GM23338 (cell line): ENCODE measurements at regions not wholly inside any gene's neighbourhood (a gene's known extent, or its start where the extent isn't known, plus 50 kb on each side); places are given as distances from the start of the nearest gene placed in this dataset.

Source experiments
- ATAC-seq: fragments of 200-7000 bp; cut with Tn5 transposase; 3 replicates; pipeline ENCODE4 v1.9.1; 2020
- DNase-seq: peaks from one replicate; pipeline ENCODE4 v3.0.0-alpha.2; 2015; ENCODE audit warnings: low spot score
- H2AFZ ChIP-seq: fragments of 200-600 bp; sonication (generic); 2 replicates; pipeline ENCODE4 v1.8.0; 2016; ENCODE audit warnings: antibody characterized with exemption, mild to moderate bottlenecking, moderate library complexity
- H3F3A ChIP-seq: fragments of 200-600 bp; sonication (generic); replicated peaks from 2 replicates; pipeline ENCODE4 v1.8.0; 2017; ENCODE audit warnings: antibody characterized with exemption, mixed run types, low read depth
- H3K27ac ChIP-seq: fragments of 200-600 bp; sonication (generic); 2 replicates; pipeline ENCODE4 v1.6.1; 2016; ENCODE audit warnings: low read depth
- H3K27me3 ChIP-seq: fragments of 200-600 bp; sonication (generic); 2 replicates; pipeline ENCODE4 v1.8.0; 2016; ENCODE audit warnings: mild to moderate bottlenecking, mixed run types, moderate library complexity; ENCODE audit not compliant: insufficient read depth
- H3K36me3 ChIP-seq: fragments of 200-600 bp; sonication (generic); 2 replicates; pipeline ENCODE4 v1.8.0; 2016; ENCODE audit warnings: mild to moderate bottlenecking; ENCODE audit not compliant: insufficient read depth
- H3K4me1 ChIP-seq: fragments of 200-600 bp; sonication (generic); 2 replicates; pipeline ENCODE4 v1.8.0; 2016; ENCODE audit warnings: mild to moderate bottlenecking, moderate library complexity; ENCODE audit not compliant: insufficient read depth
- H3K4me2 ChIP-seq: fragments of 200-600 bp; sonication (generic); 2 replicates; pipeline ENCODE4 v1.7.1; 2017; ENCODE audit warnings: mixed run types
- H3K4me3 ChIP-seq: fragments of 200-600 bp; sonication (generic); 2 replicates; pipeline ENCODE4 v1.6.1; 2016; ENCODE audit warnings: mixed run types
- H3K79me2 ChIP-seq: fragments of 200-600 bp; sonication (generic); replicated peaks from 2 replicates; pipeline ENCODE4 v1.8.0; 2017; ENCODE audit warnings: mild to moderate bottlenecking; ENCODE audit not compliant: insufficient read depth
- H3K9me2 ChIP-seq: fragments of 200-600 bp; sonication (generic); 2 replicates; pipeline ENCODE4 v1.8.0; 2017; ENCODE audit not compliant: insufficient read depth
- H4K20me1 ChIP-seq: fragments of 200-600 bp; sonication (generic); replicated peaks from 2 replicates; pipeline ENCODE4 v1.8.0; 2017; ENCODE audit warnings: mild to moderate bottlenecking; ENCODE audit not compliant: insufficient read depth
- H3K27ac Mint-ChIP-seq: 2 replicates; pipeline ENCODE4 v1.8.0; 2020; ENCODE audit warnings: inconsistent platforms, mild to moderate bottlenecking, moderate library complexity, mixed read lengths
- H3K27me3 Mint-ChIP-seq: 3 replicates; pipeline ENCODE4 v1.8.0; 2022; ENCODE audit warnings: low read depth, mild to moderate bottlenecking, moderate library complexity, mixed read lengths, inconsistent platforms; ENCODE audit not compliant: insufficient read depth, poor library complexity
- H3K36me3 Mint-ChIP-seq: 3 replicates; pipeline ENCODE4 v1.8.0; 2021; ENCODE audit warnings: low read depth, mild to moderate bottlenecking, inconsistent platforms, moderate library complexity, mixed read lengths
- H3K4me1 Mint-ChIP-seq: 3 replicates; pipeline ENCODE4 v1.8.0; 2020; ENCODE audit warnings: mild to moderate bottlenecking, inconsistent platforms, mixed read lengths
- H3K4me3 Mint-ChIP-seq: 3 replicates; pipeline ENCODE4 v1.8.0; 2021; ENCODE audit warnings: moderate library complexity, mild to moderate bottlenecking, inconsistent platforms, mixed read lengths
- H3K9me3 Mint-ChIP-seq: 3 replicates; pipeline ENCODE4 v1.8.0; 2020; ENCODE audit warnings: moderate library complexity, mild to moderate bottlenecking, inconsistent platforms, mixed read lengths
- EZH2 ChIP-seq: fragments of 200-600 bp; sonication (generic); IDR thresholded peaks from one replicate; pipeline ENCODE4 v1.8.0; 2017; ENCODE audit warnings: antibody characterized with exemption, mild to moderate bottlenecking, low read depth; ENCODE audit not compliant: unreplicated experiment
- NANOG ChIP-seq: IDR thresholded peaks from 2 replicates; pipeline ENCODE4 v1.6.1; 2016; ENCODE audit warnings: antibody characterized with exemption, borderline replicate concordance
- POLR2AphosphoS5 ChIP-seq: IDR thresholded peaks from 2 replicates; pipeline ENCODE4 v1.6.1; 2016; ENCODE audit warnings: antibody characterized with exemption, low read depth
- ZNF114 ChIP-seq: fragments of 250-450 bp; sonication (Bioruptor Pico); IDR thresholded peaks from 2 replicates; pipeline ENCODE4 v1.5.0; 2020; ENCODE audit warnings: mild to moderate bottlenecking, moderate library complexity
- ZNF331 ChIP-seq: fragments of 250-450 bp; sonication (Bioruptor Pico); IDR thresholded peaks from 2 replicates; pipeline ENCODE4 v1.5.0; 2020; ENCODE audit warnings: low read depth, mild to moderate bottlenecking, moderate library complexity
- TF ChIP-seq, protein P1 (sequence below): fragments of 250-450 bp; sonication (Bioruptor Pico); IDR thresholded peaks from 2 replicates; pipeline ENCODE4 v1.5.0; 2020; ENCODE audit warnings: mild to moderate bottlenecking, moderate library complexity
- TF ChIP-seq, protein P2 (sequence below): IDR thresholded peaks from 2 replicates; pipeline ENCODE4 v1.6.1; 2016; ENCODE audit warnings: antibody characterized with exemption

DNA sequence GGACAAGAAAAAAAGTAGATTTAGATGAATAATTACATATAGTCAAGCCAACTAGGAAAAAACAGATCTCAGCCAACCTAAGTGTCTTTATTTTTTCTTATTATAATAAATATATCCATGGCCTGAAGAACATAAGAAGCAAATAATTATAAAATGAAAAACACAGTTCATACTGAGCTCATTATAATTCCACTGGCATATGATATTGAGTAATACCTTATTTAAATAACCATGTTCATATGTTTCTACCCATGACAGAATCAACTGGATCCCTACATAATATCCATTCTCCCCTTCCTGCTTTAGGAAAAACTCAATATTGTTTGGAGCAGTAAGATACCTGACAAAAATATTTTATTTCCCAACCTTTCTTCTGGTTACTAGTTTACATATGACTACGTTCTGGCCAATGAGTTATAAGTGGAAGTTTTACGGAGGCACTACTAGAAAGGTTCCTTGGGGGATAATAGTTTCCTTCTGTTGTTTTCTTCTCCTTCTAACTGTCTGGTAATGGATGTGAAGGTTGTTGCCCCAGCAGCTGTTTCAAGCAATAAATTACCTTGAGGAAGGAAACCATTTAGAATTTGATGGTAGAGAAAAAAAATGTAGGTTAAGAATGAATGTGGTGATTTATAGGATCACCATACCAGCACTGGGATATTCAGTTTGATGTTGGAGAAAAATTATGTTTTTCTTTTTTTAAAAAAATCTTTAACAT lies 184.1 kb upstream of the MBNL1 start (continued):
- TF ChIP-seq ZNF331 (CRISPR knock-in tag) = no peak

DNA sequence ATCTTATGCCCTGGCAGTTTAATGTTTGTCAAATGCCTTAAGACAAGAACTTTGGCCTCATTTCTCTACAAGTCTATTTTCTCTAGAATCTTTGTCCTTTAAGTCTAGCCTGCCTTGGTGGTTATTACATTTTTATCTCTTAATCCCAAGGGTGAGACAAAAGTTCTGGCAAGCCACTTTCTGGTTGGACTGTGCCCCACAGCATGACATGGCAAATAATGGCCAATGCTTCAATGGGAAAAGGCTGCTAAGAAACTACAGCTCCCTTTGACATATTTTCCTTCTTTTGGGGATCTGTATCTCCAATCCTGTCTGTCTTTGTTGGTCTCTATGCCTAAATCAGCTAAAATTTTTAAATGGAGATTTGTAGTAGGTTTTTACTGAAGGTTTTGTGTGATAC lies 181.6 kb upstream of the MBNL1 start:
- no peak overlapping the region for H3K4me2 ChIP-seq
- no peak for TF ChIP-seq ZNF114 (CRISPR knock-in tag)
- TF ChIP-seq EZH2 = no peak
- TF ChIP-seq ZNF331 (CRISPR knock-in tag) = no peak
- no peak for TF ChIP-seq POLR2AphosphoS5
- TF ChIP-seq, protein P1, sequence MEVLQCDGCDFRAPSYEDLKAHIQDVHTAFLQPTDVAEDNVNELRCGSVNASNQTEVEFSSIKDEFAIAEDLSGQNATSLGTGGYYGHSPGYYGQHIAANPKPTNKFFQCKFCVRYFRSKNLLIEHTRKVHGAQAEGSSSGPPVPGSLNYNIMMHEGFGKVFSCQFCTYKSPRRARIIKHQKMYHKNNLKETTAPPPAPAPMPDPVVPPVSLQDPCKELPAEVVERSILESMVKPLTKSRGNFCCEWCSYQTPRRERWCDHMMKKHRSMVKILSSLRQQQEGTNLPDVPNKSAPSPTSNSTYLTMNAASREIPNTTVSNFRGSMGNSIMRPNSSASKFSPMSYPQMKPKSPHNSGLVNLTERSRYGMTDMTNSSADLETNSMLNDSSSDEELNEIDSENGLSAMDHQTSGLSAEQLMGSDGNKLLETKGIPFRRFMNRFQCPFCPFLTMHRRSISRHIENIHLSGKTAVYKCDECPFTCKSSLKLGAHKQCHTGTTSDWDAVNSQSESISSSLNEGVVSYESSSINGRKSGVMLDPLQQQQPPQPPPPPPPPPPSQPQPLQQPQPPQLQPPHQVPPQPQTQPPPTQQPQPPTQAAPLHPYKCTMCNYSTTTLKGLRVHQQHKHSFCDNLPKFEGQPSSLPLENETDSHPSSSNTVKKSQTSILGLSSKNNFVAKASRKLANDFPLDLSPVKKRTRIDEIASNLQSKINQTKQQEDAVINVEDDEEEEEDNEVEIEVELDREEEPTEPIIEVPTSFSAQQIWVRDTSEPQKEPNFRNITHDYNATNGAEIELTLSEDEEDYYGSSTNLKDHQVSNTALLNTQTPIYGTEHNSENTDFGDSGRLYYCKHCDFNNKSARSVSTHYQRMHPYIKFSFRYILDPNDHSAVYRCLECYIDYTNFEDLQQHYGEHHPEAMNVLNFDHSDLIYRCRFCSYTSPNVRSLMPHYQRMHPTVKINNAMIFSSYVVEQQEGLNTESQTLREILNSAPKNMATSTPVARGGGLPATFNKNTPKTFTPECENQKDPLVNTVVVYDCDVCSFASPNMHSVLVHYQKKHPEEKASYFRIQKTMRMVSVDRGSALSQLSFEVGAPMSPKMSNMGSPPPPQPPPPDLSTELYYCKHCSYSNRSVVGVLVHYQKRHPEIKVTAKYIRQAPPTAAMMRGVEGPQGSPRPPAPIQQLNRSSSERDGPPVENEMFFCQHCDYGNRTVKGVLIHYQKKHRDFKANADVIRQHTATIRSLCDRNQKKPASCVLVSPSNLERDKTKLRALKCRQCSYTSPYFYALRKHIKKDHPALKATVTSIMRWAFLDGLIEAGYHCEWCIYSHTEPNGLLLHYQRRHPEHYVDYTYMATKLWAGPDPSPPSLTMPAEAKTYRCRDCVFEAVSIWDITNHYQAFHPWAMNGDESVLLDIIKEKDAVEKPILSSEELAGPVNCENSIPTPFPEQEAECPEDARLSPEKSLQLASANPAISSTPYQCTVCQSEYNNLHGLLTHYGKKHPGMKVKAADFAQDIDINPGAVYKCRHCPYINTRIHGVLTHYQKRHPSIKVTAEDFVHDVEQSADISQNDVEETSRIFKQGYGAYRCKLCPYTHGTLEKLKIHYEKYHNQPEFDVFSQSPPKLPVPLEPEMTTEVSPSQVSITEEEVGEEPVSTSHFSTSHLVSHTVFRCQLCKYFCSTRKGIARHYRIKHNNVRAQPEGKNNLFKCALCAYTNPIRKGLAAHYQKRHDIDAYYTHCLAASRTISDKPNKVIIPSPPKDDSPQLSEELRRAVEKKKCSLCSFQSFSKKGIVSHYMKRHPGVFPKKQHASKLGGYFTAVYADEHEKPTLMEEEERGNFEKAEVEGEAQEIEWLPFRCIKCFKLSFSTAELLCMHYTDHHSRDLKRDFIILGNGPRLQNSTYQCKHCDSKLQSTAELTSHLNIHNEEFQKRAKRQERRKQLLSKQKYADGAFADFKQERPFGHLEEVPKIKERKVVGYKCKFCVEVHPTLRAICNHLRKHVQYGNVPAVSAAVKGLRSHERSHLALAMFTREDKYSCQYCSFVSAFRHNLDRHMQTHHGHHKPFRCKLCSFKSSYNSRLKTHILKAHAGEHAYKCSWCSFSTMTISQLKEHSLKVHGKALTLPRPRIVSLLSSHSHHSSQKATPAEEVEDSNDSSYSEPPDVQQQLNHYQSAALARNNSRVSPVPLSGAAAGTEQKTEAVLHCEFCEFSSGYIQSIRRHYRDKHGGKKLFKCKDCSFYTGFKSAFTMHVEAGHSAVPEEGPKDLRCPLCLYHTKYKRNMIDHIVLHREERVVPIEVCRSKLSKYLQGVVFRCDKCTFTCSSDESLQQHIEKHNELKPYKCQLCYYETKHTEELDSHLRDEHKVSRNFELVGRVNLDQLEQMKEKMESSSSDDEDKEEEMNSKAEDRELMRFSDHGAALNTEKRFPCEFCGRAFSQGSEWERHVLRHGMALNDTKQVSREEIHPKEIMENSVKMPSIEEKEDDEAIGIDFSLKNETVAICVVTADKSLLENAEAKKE (CRISPR knock-in tag) = no peak
- TF ChIP-seq, protein P2, sequence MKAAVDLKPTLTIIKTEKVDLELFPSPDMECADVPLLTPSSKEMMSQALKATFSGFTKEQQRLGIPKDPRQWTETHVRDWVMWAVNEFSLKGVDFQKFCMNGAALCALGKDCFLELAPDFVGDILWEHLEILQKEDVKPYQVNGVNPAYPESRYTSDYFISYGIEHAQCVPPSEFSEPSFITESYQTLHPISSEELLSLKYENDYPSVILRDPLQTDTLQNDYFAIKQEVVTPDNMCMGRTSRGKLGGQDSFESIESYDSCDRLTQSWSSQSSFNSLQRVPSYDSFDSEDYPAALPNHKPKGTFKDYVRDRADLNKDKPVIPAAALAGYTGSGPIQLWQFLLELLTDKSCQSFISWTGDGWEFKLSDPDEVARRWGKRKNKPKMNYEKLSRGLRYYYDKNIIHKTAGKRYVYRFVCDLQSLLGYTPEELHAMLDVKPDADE = no peak
- TF ChIP-seq NANOG = no peak
- peak overlapping the region; percentile 20 for H2AFZ ChIP-seq
- DNase-seq (no peak), ATAC-seq (no peak)
- no peak overlapping the region for H3K4me3 ChIP-seq
- H3K27me3 ChIP-seq = no peaks in the 10 kb centered on the region
- H3K36me3 ChIP-seq = no peaks in the 10 kb centered on the region
- H3K4me1 ChIP-seq = peaks cover 26% of the 10 kb centered on the region
- Mint-ChIP-seq H3K27me3 (no peaks in the 10 kb centered on the region), H3K36me3 (no peaks in the 10 kb centered on the region), H3K4me1 (peaks cover 39% of the 10 kb centered on the region), H3K9me3 (no peaks in the 10 kb centered on the region), H3K4me3 (no peak overlapping the region), H3K27ac (peak overlapping the region; percentile 82)
- no peaks in the 10 kb centered on the region for H4K20me1 ChIP-seq
- H3K9me2 ChIP-seq = no peaks in the 10 kb centered on the region
- H3F3A ChIP-seq = no peaks in the 10 kb centered on the region
- no peak overlapping the region for H3K27ac ChIP-seq
- H3K79me2 ChIP-seq = no peaks in the 10 kb centered on the region
